ENCODE measurements at regions not wholly inside any gene's neighbourhood (a gene's known extent, or its start where the extent isn't known, plus 50 kb on each side); places are given as distances from the start of the nearest gene placed in this dataset.

GRCh38 chr10:9875353-9875752 is 1142.3 kb upstream of the CELF2 start:
- ATAC-seq (ENCODE audit: low read depth), result no peak
- no peak overlapping the region for H3K18ac ChIP-seq (ENCODE audit: low read depth, low read length)
- no peaks in the 10 kb centered on the region for H3K9me1 ChIP-seq (ENCODE audit: insufficient read depth, low read length)
- H2BK120ac ChIP-seq (ENCODE audit: low read depth, low read length), result no peak overlapping the region
- no peak overlapping the region for H2AK5ac ChIP-seq (ENCODE audit: low read depth, low read length)
- no peak overlapping the region for H3K27ac ChIP-seq (ENCODE audit: insufficient read depth, low read length)
- in situ Hi-C loops (cut with MboI; ENCODE audit: low sequenced_read_pairs) (no loop called here), dilution Hi-C loops (cut with HindIII; ENCODE audit: low sequenced_read_pairs, unreplicated experiment) (no loop called here), intact Hi-C loops (cut with micrococcal nuclease) (no loop called here)
- H3K4me2 ChIP-seq (ENCODE audit: low read depth, low read length), result no peak overlapping the region
- peaks cover 5% of the 10 kb centered on the region; the same call in 1 of the 2 replicates for H3K9me3 ChIP-seq (ENCODE audit: control insufficient read depth, insufficient read depth, low read length)
- POLR2A ChIA-PET (ENCODE audit: unreplicated experiment), result no interaction called here
- H2AK9ac ChIP-seq (replicated peaks; ENCODE audit: low read depth, low read length, poor library complexity), result no peak overlapping the region
- H2BK5ac ChIP-seq (ENCODE audit: low read depth, low read length, poor library complexity, severe bottlenecking), result no peak overlapping the region
- CTCF ChIA-PET, result no interaction called here
- no peak overlapping the region for H2BK15ac ChIP-seq (ENCODE audit: low read depth, low read length)
- no peaks in the 10 kb centered on the region for H3K36me3 ChIP-seq (ENCODE audit: control insufficient read depth, insufficient read depth, low read length)
- no peak overlapping the region for H3K14ac ChIP-seq (replicated peaks; ENCODE audit: low read depth, low read length)
- H3K27me3 ChIP-seq (ENCODE audit: control insufficient read depth, insufficient read depth, low read length), result no peaks in the 10 kb centered on the region
- H4K5ac ChIP-seq (ENCODE audit: low read depth, low read length), result no peak overlapping the region
- no TSS peak for BruUV-seq (replicated peaks)
- no peak overlapping the region for H3K4me3 ChIP-seq (ENCODE audit: insufficient read depth, low read depth, low read length)
- no peak overlapping the region for H3K56ac ChIP-seq (ENCODE audit: extremely low read depth, insufficient read depth, low read length)
- H2BK20ac ChIP-seq (ENCODE audit: low read depth, low read length), result no peak overlapping the region
- no peak overlapping the region for H2AFZ ChIP-seq (replicated peaks; ENCODE audit: low read length, poor library complexity)
- H4K20me1 ChIP-seq (ENCODE audit: insufficient read depth, low read length), result no peaks in the 10 kb centered on the region
- no peaks in the 10 kb centered on the region for H3K79me1 ChIP-seq (ENCODE audit: low read depth in 1 of 2, low read length in 2 of 2)
- H3K9ac ChIP-seq (ENCODE audit: low read depth, low read length), result no peak overlapping the region
- WGBS, 2 experiments (ENCODE audit: extremely low coverage in 2 of 2, insufficient read length in 1 of 2), result 100% methylated on average over 1 of the region's 5 CpGs; no CpG with 5 or more reads in 1 of the 2 experiments
- no peaks in the 10 kb centered on the region for H3K4me1 ChIP-seq (ENCODE audit: control insufficient read depth, insufficient read depth, low read length)
- TF ChIP-seq POLR2A (IDR thresholded peaks at IDR 0.05; ENCODE audit: low read depth, low read length) (no peak), MAZ (IDR thresholded peaks at IDR 0.05; ENCODE audit: borderline replicate concordance, low read depth, low read length) (no peak), MAFK (IDR thresholded peaks at IDR 0.05; ENCODE audit: low read depth, low read length) (no peak), FOS (IDR thresholded peaks at IDR 0.05; ENCODE audit: low read depth, low read length) (no peak), NFE2L2 (IDR thresholded peaks at IDR 0.05; ENCODE audit: low read depth, low read length) (no peak), RFX5 (IDR thresholded peaks at IDR 0.05; ENCODE audit: low read depth, low read length) (no peak), USF2 (IDR thresholded peaks at IDR 0.05; ENCODE audit: low read depth, low read length) (no peak), CHD1 (IDR thresholded peaks at IDR 0.05; ENCODE audit: low read depth, low read length) (no peak), SMC3 (IDR thresholded peaks at IDR 0.05; ENCODE audit: low read depth, low read length) (no peak), BHLHE40 (IDR thresholded peaks at IDR 0.05; ENCODE audit: low read depth, low read length) (no peak)
- H3K23ac ChIP-seq (ENCODE audit: low read depth, low read length), result no peak overlapping the region
- H4K91ac ChIP-seq (ENCODE audit: insufficient read depth, low read depth, low read length), result no peak overlapping the region
- no peak for DNase-seq
- H3K4ac ChIP-seq (ENCODE audit: low read depth, low read length), result no peak overlapping the region
- H4K8ac ChIP-seq (ENCODE audit: low read depth in 2 of 2, low read length in 2 of 2), result no peak overlapping the region

Data from IMR-90 (cell line).